Prostate gland (tissue), 2 donors: ENCODE measurements at regions not wholly inside any gene's neighbourhood (a gene's known extent, or its start where the extent isn't known, plus 50 kb on each side); places are given as distances from the start of the nearest gene placed in this dataset.

Experiments used
- DNase-seq: peaks from one replicate; pipeline ENCODE4 v3.0.0-alpha.2; 2019; ENCODE audit warnings: low spot score
- H3K27ac ChIP-seq, 2 donors: fragments of 200-600 bp; sonication (generic); 2 replicates each; pipeline ENCODE4 v1.5.1; 2017 to 2019
- H3K27me3 ChIP-seq: fragments of 200-600 bp; sonication (generic); replicated peaks from 2 replicates; pipeline ENCODE4 v1.5.1; 2019; ENCODE audit not compliant: insufficient read depth
- H3K36me3 ChIP-seq, 2 donors: fragments of 200-600 bp; sonication (generic); 1 replicate in 1 of 2; 2 replicates in 1 of 2; pipeline versions ENCODE4 v1.5.1 to v1.8.1; 2017 to 2019
- H3K4me1 ChIP-seq: fragments of 200-600 bp; sonication (generic); replicated peaks from 2 replicates; pipeline ENCODE4 v1.5.1; 2019
- H3K4me3 ChIP-seq, 2 donors: fragments of 200-600 bp; sonication (generic); 2 replicates each; pipeline ENCODE4 v1.5.1; 2017 to 2019
- H3K9me3 ChIP-seq: fragments of 200-600 bp; sonication (generic); 2 replicates; pipeline ENCODE4 v1.5.1; 2017
- POLR2A ChIP-seq: fragments of 450-650 bp; IDR thresholded peaks from one replicate; pipeline ENCODE4 v1.6.1; 2016; ENCODE audit warnings: antibody characterized with exemption, mild to moderate bottlenecking
- POLR2AphosphoS5 ChIP-seq: sonication (generic); formaldehyde crosslinking; IDR thresholded peaks from one replicate; pipeline ENCODE4 v1.6.1; 2017; ENCODE audit warnings: antibody characterized with exemption
- WGBS: methylation state at CpG from one replicate; pipeline ENCODE4 v1.1.5; 2018; 5-methylcytosine and 5-hydroxymethylcytosine counted together
- intact Hi-C: fragments of 100-400 bp; cut with DNase I; formaldehyde crosslinking; loops from one replicate; pipeline ENCODE4 v1.14.2; 2022
- TF ChIP-seq, protein P1 (sequence below), 4 experiments: fragments of 200-600 bp in 2 of 4; fragments of 450-650 bp in 2 of 4; sonication (generic) in 2 of 4; IDR thresholded peaks; 1 replicate in 3 of 4; 2 replicates in 1 of 4; pipeline ENCODE4 v1.5.1; 2016 to 2019; ENCODE audit warnings: antibody characterized with exemption in 4 of 4, mild to moderate bottlenecking in 2 of 4, moderate library complexity in 2 of 4

DNA sequence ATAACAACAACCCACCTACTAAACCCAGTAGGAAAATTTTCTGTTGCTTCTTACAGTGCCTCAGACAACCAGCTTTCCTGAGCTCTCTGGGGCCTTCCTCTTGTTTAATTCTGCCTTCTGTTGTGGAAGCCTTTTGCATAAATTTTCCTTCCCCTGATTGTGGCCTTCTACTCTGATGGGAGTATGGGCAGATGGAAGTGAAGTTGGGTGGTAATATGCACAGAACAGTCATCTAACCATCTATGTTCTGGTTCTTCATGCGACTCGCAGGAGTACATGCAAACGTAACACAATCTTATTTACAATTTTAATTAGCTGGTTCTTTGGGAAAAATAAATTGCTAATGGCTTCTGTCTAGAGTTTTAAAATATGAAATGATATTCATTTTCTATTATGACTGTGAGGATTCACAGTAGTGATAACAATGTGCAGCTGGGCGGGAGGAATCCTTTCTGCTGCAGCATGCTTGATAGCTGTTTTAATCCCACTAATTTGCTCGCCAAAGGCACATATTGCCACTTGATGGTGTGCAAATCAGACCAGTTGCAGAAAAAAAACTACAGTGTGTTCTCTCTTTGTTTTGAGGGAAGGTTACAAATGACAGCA, 311.5 kb upstream of the ROPN1 start:
- Histone ChIP-seq H3K36me3 (no peaks in the 10 kb centered on the region), H3K9me3 (no peaks in the 10 kb centered on the region), H3K4me3 (no peak overlapping the region), H3K27me3 (no peaks in the 10 kb centered on the region), H3K4me1 (no peaks in the 10 kb centered on the region), H3K27ac (no peak overlapping the region)
- no peak for TF ChIP-seq POLR2A
- 90% methylated on average over 5 of the region's 5 CpGs for WGBS
- no peak for DNase-seq
- intact Hi-C loops = no loop called here

DNA sequence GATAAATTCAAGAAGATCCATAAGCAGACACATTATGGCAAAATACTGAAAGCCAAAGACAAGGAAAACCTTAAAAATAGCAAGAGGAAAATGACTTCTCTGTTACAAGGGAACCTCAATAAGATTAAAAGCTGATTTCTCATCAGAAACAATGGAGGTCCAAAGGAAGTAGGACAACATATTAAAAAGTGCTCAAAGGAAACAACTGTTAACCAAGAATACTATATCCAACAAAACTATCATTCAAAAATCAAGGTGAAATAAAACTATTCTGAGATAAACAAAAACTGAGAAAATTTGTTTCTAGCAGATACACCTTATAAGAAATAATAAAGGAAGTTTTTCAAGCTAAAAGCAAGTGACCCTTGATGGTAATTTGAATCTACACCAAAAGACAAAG, 314.7 kb upstream of the ROPN1 start:
- H3K27ac ChIP-seq = no peak overlapping the region
- no peaks in the 10 kb centered on the region for H3K9me3 ChIP-seq
- H3K4me3 ChIP-seq = no peak overlapping the region
- H3K27me3 ChIP-seq = no peaks in the 10 kb centered on the region
- TF ChIP-seq POLR2AphosphoS5 = no peak
- no peaks in the 10 kb centered on the region for H3K36me3 ChIP-seq
- intact Hi-C loops = no loop called here
- no peak for DNase-seq
- no peaks in the 10 kb centered on the region for H3K4me1 ChIP-seq

DNA sequence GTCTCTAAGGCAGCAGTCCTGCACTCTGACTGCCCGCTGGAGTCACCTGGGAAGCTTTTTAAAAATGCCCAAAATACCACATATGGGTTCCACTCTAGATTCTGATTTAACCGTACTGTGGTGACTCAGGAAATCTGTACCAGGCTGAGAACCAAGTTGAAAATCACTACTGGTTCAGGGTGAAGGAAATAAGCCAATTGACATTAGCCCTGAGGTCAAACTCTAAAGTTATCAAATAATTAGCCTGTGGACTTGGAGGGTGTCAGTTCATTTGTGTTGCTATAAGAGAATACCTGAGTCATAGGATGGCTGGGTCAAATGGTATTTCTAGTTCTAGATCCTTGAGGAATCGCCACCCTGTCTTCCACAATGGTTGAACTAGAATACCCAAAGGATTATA, 321.7 kb upstream of the ROPN1 start:
- Histone ChIP-seq H3K4me1 (no peaks in the 10 kb centered on the region), H3K9me3 (no peaks in the 10 kb centered on the region), H3K27me3 (no peaks in the 10 kb centered on the region), H3K4me3 (no peak overlapping the region), H3K27ac (no peak overlapping the region), H3K36me3 (no peaks in the 10 kb centered on the region)
- 96% methylated on average over 3 of the region's 3 CpGs for WGBS
- intact Hi-C loops = no loop called here
- DNase-seq = no peak
- TF ChIP-seq, protein P1, sequence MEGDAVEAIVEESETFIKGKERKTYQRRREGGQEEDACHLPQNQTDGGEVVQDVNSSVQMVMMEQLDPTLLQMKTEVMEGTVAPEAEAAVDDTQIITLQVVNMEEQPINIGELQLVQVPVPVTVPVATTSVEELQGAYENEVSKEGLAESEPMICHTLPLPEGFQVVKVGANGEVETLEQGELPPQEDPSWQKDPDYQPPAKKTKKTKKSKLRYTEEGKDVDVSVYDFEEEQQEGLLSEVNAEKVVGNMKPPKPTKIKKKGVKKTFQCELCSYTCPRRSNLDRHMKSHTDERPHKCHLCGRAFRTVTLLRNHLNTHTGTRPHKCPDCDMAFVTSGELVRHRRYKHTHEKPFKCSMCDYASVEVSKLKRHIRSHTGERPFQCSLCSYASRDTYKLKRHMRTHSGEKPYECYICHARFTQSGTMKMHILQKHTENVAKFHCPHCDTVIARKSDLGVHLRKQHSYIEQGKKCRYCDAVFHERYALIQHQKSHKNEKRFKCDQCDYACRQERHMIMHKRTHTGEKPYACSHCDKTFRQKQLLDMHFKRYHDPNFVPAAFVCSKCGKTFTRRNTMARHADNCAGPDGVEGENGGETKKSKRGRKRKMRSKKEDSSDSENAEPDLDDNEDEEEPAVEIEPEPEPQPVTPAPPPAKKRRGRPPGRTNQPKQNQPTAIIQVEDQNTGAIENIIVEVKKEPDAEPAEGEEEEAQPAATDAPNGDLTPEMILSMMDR (IDR thresholded peaks at IDR 0.05) = no peak
- TF ChIP-seq POLR2AphosphoS5 (no peak), POLR2A (no peak)

DNA sequence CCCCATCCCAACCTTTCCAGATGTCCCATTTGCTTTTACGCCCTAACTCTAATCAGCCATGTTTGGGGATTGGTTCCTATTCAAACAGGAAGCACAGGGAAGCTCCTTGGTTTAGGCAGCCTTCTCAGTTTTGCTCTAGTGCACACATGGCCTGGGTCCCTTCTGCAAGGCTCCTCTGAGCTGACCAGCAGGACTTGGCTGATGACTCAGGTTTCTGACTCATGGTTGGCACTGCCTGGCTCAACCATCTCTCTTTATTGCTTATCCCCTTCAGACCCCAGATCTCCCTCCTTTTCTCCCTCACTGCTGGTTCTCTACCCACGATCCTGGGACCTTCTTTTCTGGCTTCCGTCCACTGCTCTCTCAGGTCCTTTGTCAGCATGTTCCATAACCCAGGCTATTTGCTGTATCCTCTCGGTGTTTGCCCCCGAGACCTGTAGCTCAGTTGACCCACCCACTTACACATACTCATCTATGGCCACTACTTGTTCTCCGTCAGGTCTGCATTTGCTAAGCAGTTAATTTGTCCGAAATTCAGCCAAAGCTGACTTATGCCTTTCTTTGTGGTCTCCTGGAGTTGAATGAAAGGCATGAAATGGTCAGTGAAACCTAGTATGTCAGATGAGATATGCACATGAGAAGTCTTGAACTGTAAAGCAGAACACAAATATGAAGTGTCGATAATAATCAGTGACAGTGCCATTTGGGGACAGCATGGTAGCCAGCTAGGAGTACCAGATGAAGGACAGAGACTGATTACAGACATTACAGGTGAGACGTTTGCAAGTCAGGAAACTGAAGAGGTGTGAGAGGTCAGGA, 323.5 kb upstream of the ROPN1 start:
- Histone ChIP-seq H3K4me3 (no peak overlapping the region), H3K36me3 (no peaks in the 10 kb centered on the region), H3K4me1 (no peaks in the 10 kb centered on the region), H3K27ac (no peak overlapping the region), H3K9me3 (no peaks in the 10 kb centered on the region), H3K27me3 (no peaks in the 10 kb centered on the region)
- intact Hi-C loops = no loop called here
- DNase-seq = no peak
- TF ChIP-seq POLR2AphosphoS5 = no peak
- TF ChIP-seq, protein P1 (IDR thresholded peaks at IDR 0.05) = no peak
- no peak for TF ChIP-seq POLR2A
- WGBS = 80% methylated on average over 9 of the region's 9 CpGs

DNA sequence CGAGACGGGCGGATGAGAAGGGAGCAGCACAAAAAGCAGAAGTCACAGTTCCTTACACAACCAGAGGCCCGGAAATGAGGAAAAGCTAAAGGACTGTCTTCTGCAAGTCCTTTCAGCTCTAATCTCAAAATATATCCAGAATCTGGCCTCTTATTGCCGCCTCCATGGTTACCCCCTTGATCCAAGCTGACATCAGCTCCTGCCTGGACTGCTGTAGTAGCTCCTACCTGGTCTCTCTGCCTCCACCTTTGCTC, 324.0 kb upstream of the ROPN1 start:
- Histone ChIP-seq H3K36me3 (no peaks in the 10 kb centered on the region), H3K4me1 (no peaks in the 10 kb centered on the region), H3K27me3 (no peaks in the 10 kb centered on the region), H3K4me3 (no peak overlapping the region), H3K9me3 (no peaks in the 10 kb centered on the region), H3K27ac (no peak overlapping the region)
- TF ChIP-seq POLR2AphosphoS5 (no peak), POLR2A (no peak)
- TF ChIP-seq, protein P1 (IDR thresholded peaks at IDR 0.05) = no peak
- WGBS = 89% methylated on average over 5 of the region's 5 CpGs
- intact Hi-C loops = no loop called here
- no peak for DNase-seq

DNA sequence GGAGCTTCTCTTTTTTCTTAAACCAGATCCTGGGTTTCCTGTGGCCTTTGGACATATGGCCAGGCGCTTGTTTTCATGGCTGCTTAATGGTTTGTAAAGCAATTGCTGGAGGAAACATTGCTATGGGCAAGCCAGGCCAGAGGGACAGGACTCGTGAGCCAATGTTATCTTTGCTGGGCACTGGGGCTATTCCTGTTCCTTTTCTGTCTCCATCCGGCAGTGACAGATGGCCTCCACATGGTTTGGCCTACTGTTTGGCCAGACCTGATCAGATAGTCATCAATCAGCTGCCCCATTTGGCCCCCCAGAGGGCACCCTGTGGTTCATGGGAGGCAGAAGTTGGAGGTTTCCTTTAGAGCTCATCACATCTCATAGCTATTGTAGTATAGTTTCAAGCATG, 326.1 kb upstream of the ROPN1 start:
- intact Hi-C loops = no loop called here
- Histone ChIP-seq H3K27ac (no peak overlapping the region), H3K4me1 (no peaks in the 10 kb centered on the region), H3K4me3 (no peak overlapping the region), H3K36me3 (no peaks in the 10 kb centered on the region), H3K27me3 (no peaks in the 10 kb centered on the region), H3K9me3 (no peaks in the 10 kb centered on the region)
- no peak for DNase-seq
- 93% methylated on average over 3 of the region's 3 CpGs for WGBS
- TF ChIP-seq POLR2AphosphoS5 = no peak
- no peak for TF ChIP-seq POLR2A
- TF ChIP-seq, protein P1 (IDR thresholded peaks at IDR 0.05) = no peak
